Smooth muscle cell (in vitro differentiated cells): ENCODE measurements at regions not wholly inside any gene's neighbourhood (a gene's known extent, or its start where the extent isn't known, plus 50 kb on each side); places are given as distances from the start of the nearest gene placed in this dataset.

ENCODE experiments used
- DNase-seq: peaks from one replicate; lab custom pipeline; 2025; ENCODE audit not compliant: unreplicated experiment; lab: John Stamatoyannopoulos, UW
- H2AFZ ChIP-seq: fragments of 200-600 bp; sonication (generic); 2 replicates; pipeline ENCODE4 v1.6.0; 2016; ENCODE audit warnings: antibody characterized with exemption, low read depth, mild to moderate bottlenecking
- H3F3A ChIP-seq: fragments of 200-600 bp; sonication (generic); 2 replicates; pipeline ENCODE4 v1.6.0; 2017; ENCODE audit warnings: antibody characterized with exemption, low read depth
- H3K27ac ChIP-seq: fragments of 200-600 bp; sonication (generic); 2 replicates; pipeline ENCODE4 v1.5.1; 2016; ENCODE audit warnings: low read depth, mild to moderate bottlenecking
- H3K27me3 ChIP-seq: fragments of 200-600 bp; sonication (generic); 2 replicates; pipeline ENCODE4 v1.6.1; 2016; ENCODE audit warnings: low read depth, mild to moderate bottlenecking
- H3K36me3 ChIP-seq: fragments of 200-600 bp; sonication (generic); 2 replicates; pipeline ENCODE4 v1.5.1; 2016; ENCODE audit warnings: low read depth
- H3K4me1 ChIP-seq: fragments of 200-600 bp; sonication (generic); 2 replicates; pipeline ENCODE4 v1.5.1; 2016; ENCODE audit warnings: low read depth
- H3K4me2 ChIP-seq: fragments of 200-600 bp; sonication (generic); 2 replicates; pipeline ENCODE4 v1.6.0; 2016; ENCODE audit warnings: mild to moderate bottlenecking
- H3K4me3 ChIP-seq: fragments of 200-600 bp; sonication (generic); 2 replicates; pipeline ENCODE4 v1.5.1; 2016; ENCODE audit warnings: mild to moderate bottlenecking
- H3K79me2 ChIP-seq: fragments of 200-600 bp; sonication (generic); 2 replicates; pipeline ENCODE4 v1.6.0; 2016; ENCODE audit warnings: low read depth, mild to moderate bottlenecking
- H3K9ac ChIP-seq: fragments of 200-600 bp; sonication (generic); 2 replicates; pipeline ENCODE4 v1.6.0; 2016; ENCODE audit warnings: low read depth
- H3K9me3 ChIP-seq: fragments of 200-600 bp; sonication (generic); replicated peaks from 2 replicates; pipeline ENCODE4 v1.5.1; 2016; ENCODE audit warnings: low read depth
- H4K20me1 ChIP-seq: fragments of 200-600 bp; sonication (generic); 2 replicates; pipeline ENCODE4 v1.6.0; 2016; ENCODE audit warnings: low read depth
- CTCF ChIP-seq: fragments of 200-600 bp; sonication (generic); IDR thresholded peaks from 2 replicates; pipeline ENCODE4 v1.5.1; 2017; ENCODE audit warnings: borderline replicate concordance, mild to moderate bottlenecking, antibody characterized with exemption; ENCODE audit not compliant: insufficient read depth, poor library complexity, severe bottlenecking
- WGBS: methylation state at CpG from one replicate; pipeline ENCODE4 v1.1.7; 2016; ENCODE audit warnings: low lambda C conversion rate; 5-methylcytosine and 5-hydroxymethylcytosine counted together

- H3F3A ChIP-seq = no peaks in the 10 kb centered on the region
- no peaks in the 10 kb centered on the region for H3K9me3 ChIP-seq
- H3K79me2 ChIP-seq = no peaks in the 10 kb centered on the region
- H3K27ac ChIP-seq = no peak overlapping the region
- peaks cover 9% of the 10 kb centered on the region for H3K27me3 ChIP-seq
- no peak overlapping the region for H3K4me2 ChIP-seq
- H3K36me3 ChIP-seq = no peaks in the 10 kb centered on the region
- no peak overlapping the region for H2AFZ ChIP-seq
- 76% methylated on average over 4 of the region's 4 CpGs for WGBS
- H3K4me3 ChIP-seq = no peak overlapping the region
- H3K9ac ChIP-seq = no peak overlapping the region
- H3K4me1 ChIP-seq = no peaks in the 10 kb centered on the region
- TF ChIP-seq CTCF = no peak
- H4K20me1 ChIP-seq = no peaks in the 10 kb centered on the region
- DNase-seq = no peak
These were observed 229.4 kb upstream of the CEP162 start for GRCh38 chr6:84456803-84457202.

GRCh38 chr6:84455511-84456029, 228.1 kb upstream of the CEP162 start:
- TF ChIP-seq CTCF = no peak
- Histone ChIP-seq H3K27me3 (peaks cover 13% of the 10 kb centered on the region), H3K9me3 (no peaks in the 10 kb centered on the region), H3K4me2 (no peak overlapping the region), H3K36me3 (no peaks in the 10 kb centered on the region), H3K79me2 (no peaks in the 10 kb centered on the region), H3K4me1 (no peaks in the 10 kb centered on the region), H2AFZ (no peak overlapping the region), H3K9ac (no peak overlapping the region), H3F3A (no peaks in the 10 kb centered on the region), H3K27ac (no peak overlapping the region), H3K4me3 (no peak overlapping the region), H4K20me1 (no peaks in the 10 kb centered on the region)
- 76% methylated on average over 3 of the region's 3 CpGs for WGBS
- no peak for DNase-seq

- no peak overlapping the region for H3K4me3 ChIP-seq
- H3K27me3 ChIP-seq = peaks cover 17% of the 10 kb centered on the region
- no peak overlapping the region for H2AFZ ChIP-seq
- no peak for DNase-seq
- H3K4me2 ChIP-seq = no peak overlapping the region
- no peak for TF ChIP-seq CTCF
- no peaks in the 10 kb centered on the region for H3K79me2 ChIP-seq
- H3K9ac ChIP-seq = no peak overlapping the region
- H3K27ac ChIP-seq = no peak overlapping the region
- H3K4me1 ChIP-seq = peaks cover 9% of the 10 kb centered on the region
- no peaks in the 10 kb centered on the region for H3K36me3 ChIP-seq
- no peaks in the 10 kb centered on the region for H3F3A ChIP-seq
- no peaks in the 10 kb centered on the region for H4K20me1 ChIP-seq
- no peaks in the 10 kb centered on the region for H3K9me3 ChIP-seq
These were observed 226.1 kb upstream of the CEP162 start for GRCh38 chr6:84453499-84453898.

GRCh38 chr6:84450018-84450417, 222.6 kb upstream of the CEP162 start:
- no peaks in the 10 kb centered on the region for H3F3A ChIP-seq
- 91% methylated on average over 2 of the region's 2 CpGs for WGBS
- H2AFZ ChIP-seq = no peak overlapping the region
- H4K20me1 ChIP-seq = no peaks in the 10 kb centered on the region
- no peak for TF ChIP-seq CTCF
- H3K36me3 ChIP-seq = no peaks in the 10 kb centered on the region
- no peak overlapping the region for H3K9ac ChIP-seq
- H3K4me2 ChIP-seq = no peak overlapping the region
- H3K79me2 ChIP-seq = no peaks in the 10 kb centered on the region
- H3K4me3 ChIP-seq = no peak overlapping the region
- no peaks in the 10 kb centered on the region for H3K9me3 ChIP-seq
- peaks cover 11% of the 10 kb centered on the region for H3K4me1 ChIP-seq
- H3K27ac ChIP-seq = no peak overlapping the region
- H3K27me3 ChIP-seq = peaks cover 26% of the 10 kb centered on the region
- no peak for DNase-seq
